ENCODE measurements at regions not wholly inside any gene's neighbourhood (a gene's known extent, or its start where the extent isn't known, plus 50 kb on each side); places are given as distances from the start of the nearest gene placed in this dataset.
"Not testable (repeated sequence)": the region's sequence is repeated elsewhere in the genome, so short reads cannot be mapped to it uniquely, and the experiment has no call there.

DNA sequence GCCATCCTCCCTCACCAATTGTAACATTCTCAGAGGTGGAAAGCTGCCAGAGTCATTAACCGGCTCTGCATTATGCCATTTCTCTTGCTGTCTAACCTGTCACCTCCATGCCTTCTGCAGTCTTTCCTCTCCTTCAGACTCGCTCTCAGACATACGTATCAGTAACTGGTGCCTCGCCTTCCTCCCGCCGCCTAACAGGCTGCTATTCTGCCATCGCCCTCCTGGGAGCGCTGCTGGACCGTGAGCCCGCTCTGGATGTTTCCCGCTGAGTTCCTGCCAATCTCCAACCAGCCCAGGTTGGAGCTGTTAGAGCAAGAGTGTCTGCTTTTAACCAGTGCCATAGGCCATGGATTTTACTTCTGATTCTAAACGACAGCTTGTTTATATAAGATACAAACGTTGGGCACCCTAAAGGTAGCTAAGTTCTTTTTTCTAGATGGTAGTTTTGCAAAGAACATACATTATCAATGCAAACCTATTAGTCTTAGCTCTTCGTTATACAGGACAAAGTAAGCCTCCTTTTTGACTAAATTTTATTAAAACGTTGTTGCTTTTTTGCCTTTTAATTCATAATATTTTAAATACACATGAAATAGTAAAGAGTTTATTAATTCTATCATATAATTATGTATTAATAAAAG, 59.5 kb upstream of the NEIL3 start:
- peak; percentile 77 for DNase-seq

DNA sequence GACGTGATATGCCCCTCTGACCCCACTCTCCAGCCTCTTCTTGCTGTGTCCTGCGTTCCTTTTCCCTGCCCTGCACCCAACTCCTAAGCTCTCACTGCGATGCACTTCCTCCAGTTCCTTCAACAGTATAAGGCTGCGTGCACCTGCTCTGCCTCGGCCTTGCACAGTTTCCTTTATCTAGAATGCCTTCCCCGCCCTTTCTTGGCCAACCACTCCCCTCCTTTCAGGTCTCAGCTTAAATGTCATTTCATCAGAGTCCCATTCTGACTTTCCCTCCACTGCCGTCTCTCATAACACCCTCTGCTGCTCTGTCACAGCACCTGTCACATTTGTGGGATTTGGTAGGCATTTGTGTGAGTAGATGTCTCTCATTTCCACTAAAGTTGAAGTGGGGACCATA, 58.4 kb upstream of the NEIL3 start:
- DNase-seq = no peak

DNA sequence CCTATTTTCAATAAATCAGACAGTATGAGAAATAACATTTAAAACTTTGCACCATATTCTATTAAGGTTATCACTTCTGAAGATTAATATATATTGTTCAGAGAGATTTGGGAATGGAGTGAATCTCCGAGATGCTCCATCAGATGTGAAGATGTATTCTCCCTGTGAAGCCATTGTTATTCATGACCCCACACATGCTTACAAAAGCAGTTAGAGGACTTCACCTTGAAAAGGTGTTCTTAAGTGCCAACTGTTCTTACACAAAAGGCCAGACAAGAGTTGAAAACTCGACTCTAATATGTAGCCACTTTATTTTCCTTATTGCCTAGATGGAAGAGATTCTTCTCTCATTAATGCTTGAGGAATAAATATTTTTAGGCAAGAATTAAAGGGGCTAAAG, 54.3 kb upstream of the NEIL3 start:
- DNase-seq = no peak

DNA sequence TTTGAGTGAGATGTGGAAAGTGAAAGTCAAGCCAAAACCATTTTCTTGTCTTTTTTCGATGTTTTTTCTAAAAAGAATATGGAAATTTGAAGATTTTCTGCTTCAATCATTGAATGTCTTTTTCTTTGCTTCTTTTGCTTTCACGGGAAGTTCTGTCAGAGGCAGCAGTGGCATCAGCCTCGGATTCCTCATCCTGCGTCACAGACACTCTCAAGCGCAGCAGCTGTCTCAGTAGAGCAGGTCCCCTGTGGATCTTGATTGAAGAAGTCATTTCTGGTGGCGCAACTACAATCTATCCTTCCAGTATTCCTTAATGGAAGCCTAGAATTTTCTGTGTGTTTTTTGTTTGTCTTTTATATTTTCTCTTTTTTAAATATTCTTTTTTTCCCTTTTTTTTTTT, 52.7 kb upstream of the NEIL3 start:
- no peak for DNase-seq

DNA sequence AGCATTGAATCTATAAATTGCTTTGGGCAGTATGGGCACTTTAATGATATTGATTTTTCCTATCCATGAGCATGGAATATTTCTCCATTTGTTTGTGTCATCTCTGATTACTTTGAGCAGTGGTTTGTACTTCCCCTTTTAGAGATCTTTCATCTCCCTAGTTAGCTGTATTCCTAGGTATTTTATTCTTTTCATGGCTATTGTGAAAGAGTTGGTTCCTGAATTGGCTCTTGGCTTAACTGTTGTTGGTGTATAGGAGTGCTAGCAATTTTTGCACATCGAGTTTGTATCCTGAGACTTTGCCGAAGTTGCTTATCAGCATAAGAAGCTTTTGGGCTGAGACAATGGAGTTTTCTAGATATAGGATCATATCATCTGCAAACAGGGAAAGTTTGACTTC, 50.2 kb upstream of the NEIL3 start:
- DNase-seq = not testable (repeated sequence)
